ENCODE measurements at regions not wholly inside any gene's neighbourhood (a gene's known extent, or its start where the extent isn't known, plus 50 kb on each side); places are given as distances from the start of the nearest gene placed in this dataset.

DNA sequence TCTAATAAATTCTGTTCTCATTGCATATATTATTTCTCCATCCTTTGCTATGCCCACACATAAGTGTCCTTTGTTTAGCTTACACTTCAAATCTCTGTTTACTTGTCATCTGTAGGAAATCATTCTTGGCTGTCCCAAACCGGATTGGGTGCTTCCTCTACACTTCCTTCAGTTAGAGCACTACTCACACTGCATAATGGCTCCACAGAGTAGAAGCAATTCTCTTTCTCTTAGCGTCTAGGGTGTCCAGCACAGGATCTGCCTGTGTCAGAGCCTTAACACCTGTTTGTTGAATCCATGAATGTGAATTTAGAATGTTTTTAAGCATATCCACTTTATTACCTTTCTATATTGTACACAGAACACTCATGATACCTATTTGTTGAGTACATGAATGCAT, 87.0 kb upstream of the BMP2 start:
- Histone ChIP-seq H4K20me1 (replicated peaks in 1 of 2; ENCODE audit: control insufficient read depth in 1 of 2, insufficient read depth in 2 of 2, low read length in 2 of 2) (no peaks in the 10 kb centered on the region), H2BK20ac (ENCODE audit: low read length) (no peak overlapping the region), H2BK5ac (ENCODE audit: low read depth, low read length) (no peak overlapping the region), H4K91ac (replicated peaks; ENCODE audit: insufficient read length, low read length) (no peak overlapping the region), H3K56ac (replicated peaks; ENCODE audit: insufficient read length, low read depth, low read length) (no peak overlapping the region), H3K9me3 (ENCODE audit: insufficient read depth in 2 of 2, low read depth in 1 of 2, low read length in 1 of 2) (no peaks in the 10 kb centered on the region), H3K9ac (replicated peaks in 1 of 4; ENCODE audit: extremely low read depth in 1 of 4, low read depth in 3 of 4, low read length in 3 of 4) (no peak overlapping the region), H3K14ac (ENCODE audit: insufficient read length) (no peak overlapping the region), H3K23me2 (ENCODE audit: low read depth, low read length) (no peaks in the 10 kb centered on the region), H2AK5ac (ENCODE audit: low read depth, low read length) (no peak overlapping the region), H4K5ac (ENCODE audit: insufficient read length, low read depth, low read length) (no peak overlapping the region), H2BK120ac (replicated peaks; ENCODE audit: low read depth, low read length) (no peak overlapping the region), H3K4ac (replicated peaks; ENCODE audit: insufficient read length, low read depth, low read length) (no peak overlapping the region), H2AFZ (ENCODE audit: low read length) (no peak overlapping the region), H2BK15ac (ENCODE audit: low read length) (no peak overlapping the region), H3K4me3 (ENCODE audit: extremely low read depth in 1 of 4, insufficient read depth in 2 of 4, low read depth in 3 of 4, low read length in 4 of 4) (no peak overlapping the region), H3K79me1 (ENCODE audit: low read depth, low read length) (no peaks in the 10 kb centered on the region), H3K18ac (ENCODE audit: extremely low read depth, low read length) (no peak overlapping the region), H3K4me1 (replicated peaks in 1 of 4; ENCODE audit: control insufficient read depth in 3 of 4, insufficient read depth in 4 of 4, low read length in 3 of 4) (no peaks in the 10 kb centered on the region), H3K4me2 (ENCODE audit: insufficient read depth in 1 of 2, low read depth in 2 of 2, low read length in 2 of 2) (no peak overlapping the region), H3K27me3 (replicated peaks in 1 of 4; ENCODE audit: control insufficient read depth in 3 of 4, extremely low read depth in 1 of 4, insufficient read depth in 3 of 4, low read length in 3 of 4) (no peaks in the 10 kb centered on the region), H3K79me2 (ENCODE audit: control insufficient read depth in 1 of 2, insufficient read depth in 2 of 2, low read length in 2 of 2) (no peaks in the 10 kb centered on the region), H3K27ac (ENCODE audit: low read depth, low read length) (no peak overlapping the region), H2BK12ac (ENCODE audit: low read depth, low read length) (no peak overlapping the region), H3K36me3 (ENCODE audit: control insufficient read depth in 2 of 4, insufficient read depth in 4 of 4, low read length in 3 of 4) (no peaks in the 10 kb centered on the region), H3K23ac (ENCODE audit: insufficient read length) (no peak overlapping the region), H4K8ac (ENCODE audit: extremely low read depth, insufficient read depth, low read length) (no peak overlapping the region)
- ChIA-PET POLR2A (ENCODE audit: partially characterized antibody) (interaction anchor here (0.6 kb wide), 1 partner anchor 39 kb away, joined by 3 read pairs; no protein-coding TSS in a partner anchor), CTCF (ENCODE audit: partially characterized antibody) (interaction anchor here (0.6 to 0.7 kb wide), 3 partner anchors 18 to 1232 kb away, joined by 3 read pairs; no protein-coding TSS in a partner anchor)
- FAIRE-seq = no peak
- no peak for TF ChIP-seq SUZ12 (IDR thresholded peaks at IDR 0.05; ENCODE audit: low read length)
- no peak for TF ChIP-seq FOSL1 (IDR thresholded peaks at IDR 0.05; ENCODE audit: insufficient read depth, low read depth, low read length)
- TF ChIP-seq RXRA (IDR thresholded peaks at IDR 0.05; ENCODE audit: insufficient read depth, low read depth, low read length) = no peak
- no peak for TF ChIP-seq GTF2F1 (IDR thresholded peaks at IDR 0.05; ENCODE audit: borderline replicate concordance, low read depth, low read length)
- no peak for TF ChIP-seq CEBPB (IDR thresholded peaks at IDR 0.05; ENCODE audit: low read depth, low read length)
- TF ChIP-seq BRCA1 (IDR thresholded peaks at IDR 0.05; ENCODE audit: low read depth, low read length) = no peak
- no peak for TF ChIP-seq SP4 (IDR thresholded peaks at IDR 0.05; ENCODE audit: low read length)
- TF ChIP-seq BACH1 (IDR thresholded peaks at IDR 0.05; ENCODE audit: low read length) = no peak
- no peak for TF ChIP-seq MAFK (IDR thresholded peaks at IDR 0.05; ENCODE audit: low read depth, low read length)
- no peak for TF ChIP-seq PHF8 (conservative IDR thresholded peaks at IDR 0.05; ENCODE audit: low read depth, low read length)
- TF ChIP-seq KDM5A (IDR thresholded peaks at IDR 0.05; ENCODE audit: low read length) = no peak
- no peak for TF ChIP-seq GABPA (IDR thresholded peaks at IDR 0.05; ENCODE audit: borderline replicate concordance, insufficient read depth, low read length)
- TF ChIP-seq JUND (IDR thresholded peaks at IDR 0.05; ENCODE audit: low read length) = no peak
- TF ChIP-seq TAF1 (IDR thresholded peaks at IDR 0.05; ENCODE audit: low read depth, low read length) = no peak
- no peak for TF ChIP-seq RNF2 (IDR thresholded peaks at IDR 0.05; ENCODE audit: borderline replicate concordance, low read depth, low read length, missing control alignments, poor library complexity, severe bottlenecking)
- no peak for TF ChIP-seq KDM4A (IDR thresholded peaks at IDR 0.05; ENCODE audit: low read depth, low read length, severe bottlenecking)
- no peak for DNase-seq (ENCODE audit: low read depth in 1 of 2, low spot score in 2 of 2)
- 87% methylated on average over 2 of the region's 2 CpGs; no CpG with 5 or more reads in 1 of the 2 experiments for WGBS, 2 experiments (ENCODE audit: extremely low coverage in 1 of 2, insufficient coverage in 1 of 2, insufficient read length in 1 of 2, insufficient replicate concordance in 2 of 2, low coverage in 1 of 2, low lambda C conversion rate in 2 of 2, missing lambda C conversion rate in 1 of 2)
